Stomach (tissue), 4 donors: ENCODE measurements at regions not wholly inside any gene's neighbourhood (a gene's known extent, or its start where the extent isn't known, plus 50 kb on each side); places are given as distances from the start of the nearest gene placed in this dataset.

ENCODE experiments used
- POLR2A ChIP-seq, 4 donors: fragments of 450-650 bp; IDR thresholded peaks; one replicate each; pipeline ENCODE4 v1.6.1; 2016; ENCODE audit warnings: antibody characterized with exemption in 4 of 4, control low read depth in 2 of 4, mild to moderate bottlenecking in 1 of 4, moderate library complexity in 1 of 4
- TF ChIP-seq, protein P1 (sequence below), 7 experiments: fragments of 450-650 bp in 4 of 7; fragments of 200-600 bp in 3 of 7; sonication (generic) in 3 of 7; IDR thresholded peaks; one replicate each; pipeline ENCODE4 v1.5.1; 2016 to 2019; ENCODE audit warnings: antibody characterized with exemption in 7 of 7, control low read depth in 2 of 7, mild to moderate bottlenecking in 1 of 7

DNA sequence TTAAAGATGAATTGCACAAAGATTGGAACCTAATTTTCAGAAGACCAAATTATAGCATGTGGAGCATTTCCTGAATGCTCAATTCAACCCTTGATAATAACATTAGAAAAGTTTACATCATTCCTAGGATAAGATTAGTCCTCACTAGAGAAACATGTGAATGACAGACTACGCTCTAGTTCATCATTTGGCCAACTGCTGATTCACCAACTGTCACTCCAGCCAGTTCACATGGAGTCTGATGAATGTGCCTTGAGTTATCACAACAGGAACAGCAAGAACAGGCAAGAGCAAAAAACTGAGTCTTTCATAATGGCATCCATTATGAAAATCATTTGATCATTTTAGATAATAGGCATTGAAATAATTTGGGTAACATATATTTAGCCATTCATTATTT is 415.9 kb downstream of the PTPRC start:
- TF ChIP-seq, protein P1, sequence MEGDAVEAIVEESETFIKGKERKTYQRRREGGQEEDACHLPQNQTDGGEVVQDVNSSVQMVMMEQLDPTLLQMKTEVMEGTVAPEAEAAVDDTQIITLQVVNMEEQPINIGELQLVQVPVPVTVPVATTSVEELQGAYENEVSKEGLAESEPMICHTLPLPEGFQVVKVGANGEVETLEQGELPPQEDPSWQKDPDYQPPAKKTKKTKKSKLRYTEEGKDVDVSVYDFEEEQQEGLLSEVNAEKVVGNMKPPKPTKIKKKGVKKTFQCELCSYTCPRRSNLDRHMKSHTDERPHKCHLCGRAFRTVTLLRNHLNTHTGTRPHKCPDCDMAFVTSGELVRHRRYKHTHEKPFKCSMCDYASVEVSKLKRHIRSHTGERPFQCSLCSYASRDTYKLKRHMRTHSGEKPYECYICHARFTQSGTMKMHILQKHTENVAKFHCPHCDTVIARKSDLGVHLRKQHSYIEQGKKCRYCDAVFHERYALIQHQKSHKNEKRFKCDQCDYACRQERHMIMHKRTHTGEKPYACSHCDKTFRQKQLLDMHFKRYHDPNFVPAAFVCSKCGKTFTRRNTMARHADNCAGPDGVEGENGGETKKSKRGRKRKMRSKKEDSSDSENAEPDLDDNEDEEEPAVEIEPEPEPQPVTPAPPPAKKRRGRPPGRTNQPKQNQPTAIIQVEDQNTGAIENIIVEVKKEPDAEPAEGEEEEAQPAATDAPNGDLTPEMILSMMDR (IDR thresholded peaks at IDR 0.05) = no peak
- no peak for TF ChIP-seq POLR2A (IDR thresholded peaks at IDR 0.05)
